Psoas muscle (tissue), 7 donors: ENCODE measurements at regions not wholly inside any gene's neighbourhood (a gene's known extent, or its start where the extent isn't known, plus 50 kb on each side); places are given as distances from the start of the nearest gene placed in this dataset.
A peak's percentile ranks its signal among the peaks of the same experiment; 100 is the strongest.

Source experiments
- ATAC-seq, 4 donors: fragments of 200-7000 bp; cut with Tn5 transposase; one replicate each; pipeline ENCODE4 v1.9.1; 2020; ENCODE audit warnings: moderate library complexity in 3 of 4, mild to moderate bottlenecking in 2 of 4
- DNase-seq, 2 donors: peaks; one replicate each; pipeline ENCODE4 v3.0.0-alpha.2; 2020
- H3K27ac ChIP-seq: fragments of 200-600 bp; one replicate; pipeline ENCODE4 v1.8.0; 2022
- H3K27me3 ChIP-seq, 3 donors: fragments of 200-600 bp in 1 of 3; one replicate each; pipeline versions ENCODE4 v1.6.1 to v1.8.0; 2013 to 2022; ENCODE audit warnings: low read length in 2 of 3, mild to moderate bottlenecking in 2 of 3, moderate library complexity in 1 of 3; ENCODE audit not compliant: insufficient read depth in 3 of 3
- H3K36me3 ChIP-seq, 2 donors: fragments of 200-600 bp in 1 of 2; one replicate each; pipeline versions ENCODE4 v1.6.1 to v1.8.0; 2013 to 2022; ENCODE audit warnings: low read depth in 1 of 2, mild to moderate bottlenecking in 1 of 2, moderate library complexity in 1 of 2; ENCODE audit not compliant: insufficient read depth in 1 of 2
- H3K4me1 ChIP-seq: fragments of 200-600 bp; one replicate; pipeline ENCODE4 v1.8.0; 2022
- H3K4me3 ChIP-seq: fragments of 200-600 bp; one replicate; pipeline ENCODE4 v1.8.0; 2022; ENCODE audit warnings: mild to moderate bottlenecking
- H3K9me3 ChIP-seq: fragments of 200-600 bp; one replicate; pipeline ENCODE4 v1.8.0; 2022
- CTCF ChIP-seq: fragments of 200-600 bp; IDR thresholded peaks from one replicate; pipeline ENCODE4 v1.8.0; 2022; ENCODE audit warnings: antibody characterized with exemption
- WGBS, 3 donors: extraction: QIAGEN DNeasy Blood & Tissue Kit; methylation state at CpG; one replicate each; pipeline versions ENCODE4 v1.1.6 to v1.1.7; 2013; 5-methylcytosine and 5-hydroxymethylcytosine counted together
- intact Hi-C, 2 donors: fragments of 100-400 bp; cut with DNase I; formaldehyde crosslinking; loops; one replicate each; pipeline versions ENCODE4 v1.11.0 to v1.14.2; 2022
- donor health status: healthy with polysubstance abuse.
- donor health status: DM: no; HTN: no; CAD: no; lungs with moderate emphysema.
- donor health status: Bipolar disorder and iron deficiency.
- donor health status: healthy.
- donor health status: DM: yes; HTN: yes; CAD: no.
- donor health status: DM: no; HTN: no; CAD: no.
- donor health status: DM: yes; HTN: yes; CAD: no.

- TF ChIP-seq CTCF, result no peak
- H3K36me3 ChIP-seq, result no peaks in the 10 kb centered on the region
- intact Hi-C loops, result no loop called here
These were observed 452.4 kb upstream of the SEL1L start for GRCh38 chr14:81986005-81986404.

GRCh38 chr14:81989211-81989610, 455.6 kb upstream of the SEL1L start:
- DNase-seq (no peak), ATAC-seq (no peak)
- Histone ChIP-seq H3K4me1 (no peaks in the 10 kb centered on the region), H3K27me3 (peaks cover 0 to 4% (median 0%) of the 10 kb centered on the region in 3 donors), H3K36me3 (no peaks in the 10 kb centered on the region), H3K9me3 (no peaks in the 10 kb centered on the region), H3K4me3 (no peak overlapping the region), H3K27ac (no peak overlapping the region)
- 78 to 92% (median 85%) methylated on average over 3 of the region's 3 CpGs for WGBS, 3 donors
- TF ChIP-seq CTCF, result no peak
- intact Hi-C loops, result no loop called here

More at GRCh38 chr14:81986005-81986404, 452.4 kb upstream of the SEL1L start:
- ATAC-seq (no peak), DNase-seq (no peak)
- H3K4me1 ChIP-seq, result no peaks in the 10 kb centered on the region
- H3K27me3 ChIP-seq, result peaks cover 0 to 4% (median 0%) of the 10 kb centered on the region in 3 donors
- no peak overlapping the region for H3K27ac ChIP-seq
- no peaks in the 10 kb centered on the region for H3K9me3 ChIP-seq
- no peak overlapping the region for H3K4me3 ChIP-seq

- Histone ChIP-seq H3K4me3 (no peak overlapping the region), H3K36me3 (no peaks in the 10 kb centered on the region), H3K4me1 (no peaks in the 10 kb centered on the region), H3K27ac (no peak overlapping the region), H3K27me3 (peaks cover 0 to 4% (median 0%) of the 10 kb centered on the region in 3 donors), H3K9me3 (no peaks in the 10 kb centered on the region)
- peak in 1 of 4 donors; percentile 50 for ATAC-seq
- WGBS, 3 donors, result 17 to 19% (median 17%) methylated on average over 7 of the region's 7 CpGs
- intact Hi-C loops, result no loop called here
- no peak for DNase-seq
- TF ChIP-seq CTCF, result peak; percentile 85
These were observed 456.7 kb upstream of the SEL1L start for GRCh38 chr14:81990312-81990761.

- no peak for TF ChIP-seq CTCF
- Histone ChIP-seq H3K9me3 (no peaks in the 10 kb centered on the region), H3K4me1 (no peaks in the 10 kb centered on the region), H3K27me3 (peaks cover 0 to 4% (median 0%) of the 10 kb centered on the region in 3 donors), H3K4me3 (no peak overlapping the region), H3K36me3 (no peaks in the 10 kb centered on the region), H3K27ac (no peak overlapping the region)
- ATAC-seq, result no peak
- WGBS, 3 donors, result 50 to 61% (median 61%) methylated on average over 1 of the region's 1 CpG
- no peak for DNase-seq
- intact Hi-C loops, result no loop called here
These were observed 458.3 kb upstream of the SEL1L start for GRCh38 chr14:81991998-81992397.

- WGBS, 3 donors, result 62 to 81% (median 69%) methylated on average over 3 of the region's 3 CpGs
- DNase-seq, result no peak
- intact Hi-C loops, result no loop called here
- no peak overlapping the region for H3K27ac ChIP-seq
- H3K27me3 ChIP-seq, result peaks cover 0 to 4% (median 0%) of the 10 kb centered on the region in 3 donors
- no peaks in the 10 kb centered on the region for H3K36me3 ChIP-seq
- no peak for ATAC-seq
- no peak overlapping the region for H3K4me3 ChIP-seq
- no peak for TF ChIP-seq CTCF
- no peaks in the 10 kb centered on the region for H3K4me1 ChIP-seq
- H3K9me3 ChIP-seq, result no peaks in the 10 kb centered on the region
These were observed 459.8 kb upstream of the SEL1L start for GRCh38 chr14:81993432-81993831.
